HG02798 (cell line): ENCODE measurements at regions not wholly inside any gene's neighbourhood (a gene's known extent, or its start where the extent isn't known, plus 50 kb on each side); places are given as distances from the start of the nearest gene placed in this dataset.

Source experiments
- ATAC-seq: cut with Tn5 transposase; IDR thresholded peaks from one replicate; pipeline ENCODE4 v1.9.1; 2021; ENCODE audit warnings: mild to moderate bottlenecking; ENCODE audit not compliant: unreplicated experiment, poor library complexity

DNA sequence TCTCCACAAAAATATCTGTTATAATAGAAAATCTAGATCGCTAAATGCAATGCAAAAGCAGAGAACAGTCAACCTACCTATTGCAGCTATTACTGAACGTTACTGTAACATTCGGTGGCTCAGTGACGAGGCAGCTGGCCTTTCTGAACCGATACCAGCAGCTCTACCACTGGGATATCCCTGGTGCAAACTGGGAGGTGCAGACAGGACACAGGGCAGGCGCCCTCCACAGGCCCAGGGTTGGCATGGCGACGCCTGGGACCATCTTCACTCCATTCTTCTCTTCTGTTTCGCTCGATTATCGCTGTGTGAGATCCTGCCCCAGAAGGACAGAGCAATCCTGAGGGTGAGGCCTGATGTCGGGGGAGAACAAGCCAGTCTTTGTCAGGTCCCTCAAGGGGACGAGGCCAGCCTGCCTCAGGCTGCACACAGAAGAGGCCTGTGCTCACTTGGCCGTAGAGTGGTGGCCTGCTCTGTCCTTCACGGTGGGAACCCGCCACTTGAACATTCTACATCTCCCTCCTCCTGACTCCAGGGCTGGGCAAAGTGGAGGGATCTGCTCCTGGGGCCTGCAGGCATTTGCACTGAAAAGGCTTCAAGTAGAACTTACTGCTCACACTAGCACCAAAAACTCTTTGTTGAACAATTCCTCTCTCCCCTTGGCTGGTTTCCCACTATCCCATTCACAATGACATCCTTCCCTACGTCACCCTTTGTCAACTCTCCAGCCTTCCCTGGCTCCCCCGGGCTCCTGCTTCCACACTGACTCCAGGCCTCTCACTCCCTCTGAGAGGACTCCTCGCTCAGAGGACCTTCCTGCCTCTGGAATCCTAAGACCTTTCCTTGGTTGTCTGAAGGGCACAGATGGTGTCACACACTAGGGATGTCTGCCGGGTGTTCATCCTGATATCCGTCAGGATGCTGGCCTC, 49.7 kb downstream of the CYRIA start:
- ATAC-seq = no peak

DNA sequence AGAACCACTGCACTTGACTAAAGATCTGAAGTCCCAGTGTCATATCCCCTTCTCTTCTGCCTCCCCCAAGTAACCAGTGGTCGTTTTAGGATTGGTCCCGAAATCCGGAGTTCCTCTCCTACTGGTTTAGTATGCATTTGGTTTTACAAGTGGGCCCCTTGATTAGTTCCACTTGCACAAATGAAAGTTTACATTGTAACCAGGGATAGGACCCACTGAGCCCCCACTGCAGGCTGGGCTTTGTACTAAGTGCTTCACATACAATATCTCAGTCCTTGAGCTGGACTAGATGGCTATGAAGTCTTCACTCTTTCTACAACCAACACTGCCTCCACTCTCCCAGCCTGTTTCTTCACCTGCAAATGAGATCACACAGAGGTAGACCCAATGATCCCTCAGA, 50.4 kb downstream of the CYRIA start:
- no peak for ATAC-seq

DNA sequence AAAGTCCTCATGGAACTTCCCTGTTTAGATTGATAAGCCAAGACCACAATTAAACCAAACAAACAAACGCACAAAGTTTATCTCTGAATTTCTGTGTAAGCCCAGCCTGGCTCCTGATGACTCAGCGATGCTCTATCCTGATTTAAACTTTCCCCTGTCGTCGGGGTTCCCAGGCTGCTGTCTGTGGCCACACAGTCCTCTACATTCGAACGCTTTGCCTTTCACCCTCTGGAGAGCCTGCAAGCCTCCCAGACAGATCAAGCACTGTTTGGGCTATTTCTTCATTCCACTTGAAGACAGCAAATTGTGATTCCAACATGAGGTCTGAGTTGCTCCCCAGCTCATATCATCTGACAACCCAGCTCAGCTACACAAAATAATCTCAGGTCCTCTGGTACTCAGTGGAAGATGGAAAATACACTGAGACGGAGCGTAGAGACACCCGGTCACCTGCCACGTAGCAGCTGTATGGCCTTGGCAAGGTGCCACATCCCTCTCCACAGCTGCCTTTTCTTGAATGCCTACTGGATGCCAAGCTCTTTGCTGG, 51.2 kb downstream of the CYRIA start:
- no peak for ATAC-seq

DNA sequence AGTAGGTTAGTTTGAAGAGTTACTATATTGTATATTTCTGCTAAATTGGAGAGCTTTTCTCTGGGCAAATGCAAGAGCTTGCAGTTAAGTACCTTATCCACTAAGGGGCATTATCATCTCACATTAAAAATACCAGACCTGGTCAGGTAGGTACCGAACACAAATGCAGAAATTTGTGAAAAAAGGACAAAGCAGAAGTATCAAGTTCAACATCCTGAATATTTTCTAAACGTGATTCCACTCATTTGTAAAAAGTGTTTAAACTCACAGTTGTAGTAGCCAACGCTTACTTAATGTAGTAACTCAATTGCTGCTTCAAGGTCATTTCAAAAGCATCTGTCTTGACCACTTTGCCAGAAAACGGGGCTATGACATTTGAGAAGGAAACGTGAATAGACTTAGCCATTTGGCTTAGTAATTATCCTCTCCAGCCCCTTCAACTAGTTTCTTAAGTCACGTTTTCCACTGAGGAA, 52.1 kb downstream of the CYRIA start:
- ATAC-seq = no peak

DNA sequence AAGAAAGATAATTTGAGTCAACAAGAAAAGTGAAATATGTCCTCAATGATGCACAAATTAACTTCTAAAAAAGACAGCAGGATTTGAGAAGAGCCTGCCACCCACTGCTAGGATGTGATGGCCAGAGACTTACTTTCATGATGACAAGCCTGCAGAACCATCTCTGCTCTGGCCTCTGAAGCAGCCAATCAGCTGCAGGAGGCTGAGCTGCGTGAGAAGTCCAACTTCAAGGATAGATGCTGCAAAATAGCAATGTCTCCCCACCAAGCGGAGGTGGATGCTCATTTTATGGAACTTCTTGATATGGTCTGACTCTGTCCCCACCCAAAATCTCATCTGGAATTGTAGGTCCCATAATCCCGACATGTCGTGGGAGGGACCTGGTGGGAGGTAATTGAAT, 53.1 kb downstream of the CYRIA start:
- no peak for ATAC-seq

DNA sequence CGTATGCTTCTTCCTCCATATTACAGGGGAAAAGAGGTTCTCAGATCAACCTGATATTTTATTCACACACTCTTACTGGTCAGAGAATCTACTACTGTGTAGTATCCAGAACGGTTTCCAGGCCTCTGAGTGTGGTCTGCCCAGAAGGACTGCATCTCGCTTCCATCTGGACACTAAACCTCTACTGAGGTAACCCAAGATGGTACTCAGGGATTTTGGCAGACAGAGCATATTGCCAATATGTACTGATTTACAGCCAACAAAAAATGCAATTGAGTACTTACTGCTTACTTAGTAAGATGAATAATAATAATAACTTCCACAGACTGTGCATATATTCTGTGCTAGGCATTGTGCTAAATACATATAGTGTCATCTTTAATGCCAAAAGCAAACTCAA, 55.8 kb downstream of the CYRIA start:
- no peak for ATAC-seq

DNA sequence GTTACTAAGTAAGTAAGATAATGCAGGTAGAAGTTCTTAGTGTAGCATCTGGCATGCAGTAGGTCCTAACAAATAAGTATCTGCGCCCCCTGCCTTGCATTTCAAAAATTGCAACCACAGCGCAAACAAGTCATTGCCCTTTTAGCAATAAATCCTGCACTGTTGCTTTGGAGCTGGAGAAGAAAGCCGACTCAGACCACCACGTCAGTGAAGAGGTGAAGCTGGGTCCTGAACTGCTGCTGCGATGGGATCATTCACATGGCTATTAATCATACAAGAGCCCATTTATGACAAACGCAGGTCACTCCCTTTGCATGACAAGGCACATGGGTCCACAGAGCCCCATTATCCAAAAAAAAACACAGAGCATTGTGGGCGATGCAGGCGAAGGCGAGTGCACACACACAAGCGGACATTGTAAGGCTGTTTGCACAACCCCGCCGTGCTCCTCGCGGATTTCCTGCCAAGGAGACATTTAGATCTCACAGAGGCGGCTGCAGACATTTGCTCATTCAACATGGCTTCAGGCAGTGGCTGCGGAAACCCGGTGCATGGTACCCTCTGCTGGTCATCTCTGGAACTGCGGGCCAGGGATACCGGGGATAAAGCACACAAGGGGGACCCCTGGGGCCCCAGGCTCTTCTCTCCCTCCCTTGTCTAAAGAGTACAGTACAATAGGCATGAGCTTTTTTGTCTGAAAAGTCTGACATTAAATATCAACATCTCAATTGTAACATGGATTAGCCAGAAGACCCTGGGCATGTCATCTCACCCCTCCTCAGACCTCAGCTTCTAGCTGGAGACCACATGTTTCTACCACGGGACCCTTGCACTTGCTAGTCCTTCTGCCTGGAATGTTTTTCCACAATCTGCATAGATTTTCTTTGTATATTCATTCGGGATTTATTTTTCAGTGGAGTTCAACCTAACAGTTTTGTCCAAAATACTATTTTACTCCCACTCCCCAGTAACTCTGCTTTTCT, 56.7 kb downstream of the CYRIA start:
- ATAC-seq = peak; percentile 92

DNA sequence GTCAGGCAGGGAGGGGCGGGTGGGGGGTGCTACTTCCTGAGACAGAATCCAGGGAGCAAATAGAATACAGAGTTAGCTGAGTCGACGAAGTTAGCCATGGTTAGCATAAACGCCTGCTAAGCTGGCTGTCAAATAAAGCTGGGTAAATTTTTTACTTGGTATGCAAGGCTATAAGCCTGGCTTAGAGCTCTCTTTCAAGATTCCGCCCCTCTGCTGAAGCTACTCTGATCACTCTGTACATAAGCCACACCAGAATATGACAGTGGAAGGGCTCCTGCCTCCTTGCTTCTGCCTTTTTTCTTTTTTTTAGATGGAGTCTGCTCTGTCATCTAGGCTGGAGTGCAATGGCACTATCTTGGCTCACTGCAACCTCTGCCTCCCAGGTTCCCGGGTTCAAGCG, 58.3 kb downstream of the CYRIA start:
- ATAC-seq = no peak

DNA sequence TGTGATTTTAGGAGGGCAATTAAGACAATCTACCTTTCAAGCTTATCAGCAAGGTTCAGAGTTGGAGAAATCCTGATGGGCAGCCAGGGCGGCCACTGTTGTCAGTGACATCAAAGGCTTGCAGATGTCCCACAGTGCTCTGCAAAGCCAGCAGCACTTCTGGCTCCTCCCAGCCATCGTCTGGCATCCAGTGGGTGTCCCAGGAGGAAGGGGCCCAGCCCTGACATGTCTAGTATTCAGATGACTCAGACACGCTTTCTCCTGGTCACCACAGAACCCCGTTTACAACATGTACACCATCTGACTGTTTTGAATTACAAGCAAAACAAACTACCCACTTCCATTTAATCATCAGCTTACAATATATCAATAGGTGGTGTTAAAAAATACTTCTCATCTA, 61.4 kb downstream of the CYRIA start:
- ATAC-seq = no peak

DNA sequence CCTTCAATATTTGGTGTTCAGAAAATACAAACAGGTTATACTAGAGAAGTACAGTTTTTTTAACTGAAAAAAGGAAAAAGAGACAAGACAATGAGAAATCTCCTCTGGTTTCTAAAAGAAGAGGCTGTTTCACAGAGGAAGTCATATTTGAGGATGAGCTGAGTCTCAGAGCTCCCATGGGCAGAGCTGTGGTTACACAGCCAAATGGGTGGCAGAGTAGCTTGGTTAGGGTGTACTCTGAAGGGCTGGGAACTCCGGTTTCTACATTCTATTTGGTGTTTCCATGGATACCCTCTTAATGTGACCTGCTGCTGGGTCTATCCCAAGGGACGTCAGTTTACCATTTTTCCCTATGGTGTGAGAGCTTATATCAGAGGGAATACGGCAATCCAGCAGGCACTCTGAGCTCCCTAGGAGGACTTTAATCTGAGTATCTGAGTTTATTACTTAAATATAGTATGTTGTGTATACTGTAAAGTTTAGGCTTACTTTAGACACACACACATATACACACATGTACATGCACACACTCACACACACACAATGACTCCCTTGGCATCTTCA, 74.2 kb downstream of the CYRIA start:
- no peak for ATAC-seq

DNA sequence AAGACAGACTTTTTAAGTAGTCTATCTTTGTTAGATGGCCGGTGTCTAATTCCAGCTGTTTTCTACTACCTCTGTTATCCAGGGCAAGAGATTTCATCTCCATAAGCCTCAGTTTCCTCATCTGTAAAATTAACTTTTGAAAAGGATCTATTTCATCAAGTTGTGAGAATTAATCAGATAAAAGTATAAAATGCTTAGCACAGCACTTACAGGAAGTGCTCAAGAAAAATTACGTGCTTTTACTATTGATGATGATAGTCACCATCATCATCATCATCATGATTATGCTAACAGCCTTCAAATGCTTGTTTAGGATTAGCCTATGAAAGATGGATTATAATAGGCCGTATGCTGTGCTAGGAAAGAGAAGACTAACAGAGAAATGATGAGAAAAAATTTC, 76.2 kb downstream of the CYRIA start:
- no peak for ATAC-seq

DNA sequence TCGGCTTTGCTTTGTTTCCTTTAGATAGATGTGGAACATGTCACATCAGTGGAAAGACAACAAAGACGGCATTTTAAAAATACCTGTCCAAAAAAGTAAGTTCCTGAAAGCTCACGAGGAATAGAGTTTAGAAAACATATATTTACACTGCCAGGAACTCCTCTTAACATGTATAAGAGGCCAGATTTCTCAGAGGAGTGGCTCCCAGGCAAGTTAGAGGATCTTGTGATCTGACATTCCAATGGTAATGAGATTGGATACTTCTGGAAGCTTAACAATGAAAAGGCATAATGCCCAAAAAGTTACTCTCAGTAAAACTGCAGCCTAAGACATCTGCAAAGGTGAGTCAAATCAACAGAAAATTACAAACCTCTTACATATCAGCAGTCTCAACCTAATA, 77.1 kb downstream of the CYRIA start:
- ATAC-seq = no peak

DNA sequence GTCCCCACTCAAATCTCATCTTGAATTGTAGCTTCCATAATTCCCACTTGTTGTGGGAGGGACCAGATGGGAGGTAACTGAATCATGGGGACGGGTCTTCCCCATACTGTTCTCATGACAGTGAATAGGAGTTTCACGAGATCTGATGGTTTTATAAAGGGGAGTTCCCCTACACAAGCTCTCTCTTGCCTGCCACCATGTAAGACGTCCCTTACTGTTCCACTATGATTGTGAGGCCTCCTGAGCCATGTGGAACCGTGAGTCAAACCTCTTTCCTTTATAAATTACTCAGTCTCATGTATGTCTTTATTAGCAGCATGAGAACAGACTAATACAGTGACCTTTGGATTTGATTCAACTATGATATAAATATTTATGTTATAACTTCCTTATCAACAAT, 78.0 kb downstream of the CYRIA start:
- no peak for ATAC-seq

DNA sequence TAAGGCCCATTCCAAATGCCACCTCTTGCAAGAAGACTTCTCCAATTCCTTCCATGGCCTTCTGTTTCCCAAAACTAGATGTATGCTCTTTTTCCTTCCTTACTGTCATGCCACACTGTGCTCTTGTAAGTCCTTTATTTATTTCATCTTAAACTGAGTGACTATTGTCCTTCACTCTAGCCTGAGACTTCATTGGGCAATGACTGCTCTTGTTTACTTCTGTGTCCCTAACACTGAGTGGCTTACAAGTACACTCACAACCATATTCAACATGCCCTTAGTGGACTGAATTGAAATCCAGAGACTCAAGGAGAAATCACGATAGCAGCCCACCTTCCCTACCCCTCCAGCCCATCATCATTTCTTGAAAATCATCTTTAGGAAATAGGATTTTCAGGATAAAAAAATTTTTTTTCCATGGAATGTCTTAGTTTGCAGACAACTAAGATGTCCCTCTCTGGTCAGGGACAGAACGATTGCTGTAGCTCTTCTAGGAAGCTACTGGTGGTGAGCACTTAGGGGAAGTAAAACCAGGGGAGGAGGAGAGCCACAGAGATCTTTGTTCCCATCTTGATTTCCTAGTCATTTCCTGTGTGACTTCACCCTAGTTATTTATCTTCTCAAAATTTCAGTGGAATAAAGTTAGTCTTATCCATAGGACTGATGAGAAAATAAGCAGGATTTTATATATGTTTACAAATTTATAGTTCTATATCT, 80.7 kb downstream of the CYRIA start:
- no peak for ATAC-seq

DNA sequence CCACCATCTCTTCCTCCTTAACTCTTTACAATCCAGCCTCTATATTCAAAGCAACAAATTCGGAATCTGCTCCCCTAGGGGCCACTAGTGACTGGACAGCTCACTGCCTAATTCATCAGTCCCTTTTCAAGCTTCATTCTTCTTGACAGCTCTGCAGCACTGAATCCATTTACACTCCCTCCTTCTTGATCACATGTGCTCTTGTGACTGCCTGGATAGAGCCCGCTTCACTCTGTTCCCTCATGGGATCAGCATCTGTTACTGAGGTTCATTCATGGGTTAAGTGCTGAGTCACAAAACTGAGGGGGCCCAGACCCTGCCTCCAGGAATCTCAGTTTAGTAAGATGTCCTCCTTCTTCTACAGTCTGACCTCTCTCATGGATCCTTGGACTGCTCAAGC, 81.5 kb downstream of the CYRIA start:
- no peak for ATAC-seq

DNA sequence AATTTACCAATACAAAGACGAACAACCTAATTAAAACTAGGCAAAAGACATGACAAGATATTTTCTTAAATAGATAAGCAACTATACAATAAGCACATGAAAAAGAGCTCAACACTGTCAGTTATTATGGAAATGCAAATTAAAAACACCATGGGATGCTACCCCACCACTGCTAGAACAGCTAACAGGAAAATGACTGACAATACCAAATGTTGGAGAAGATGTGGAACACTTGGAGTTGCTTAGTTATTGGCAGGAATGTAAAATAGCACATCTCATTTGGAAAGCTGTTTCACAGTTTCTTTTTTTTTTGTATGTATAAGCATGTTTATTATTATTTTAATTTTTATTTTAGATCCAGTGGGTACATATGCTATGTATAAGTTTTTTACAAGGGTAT, 84.4 kb downstream of the CYRIA start:
- ATAC-seq = no peak

DNA sequence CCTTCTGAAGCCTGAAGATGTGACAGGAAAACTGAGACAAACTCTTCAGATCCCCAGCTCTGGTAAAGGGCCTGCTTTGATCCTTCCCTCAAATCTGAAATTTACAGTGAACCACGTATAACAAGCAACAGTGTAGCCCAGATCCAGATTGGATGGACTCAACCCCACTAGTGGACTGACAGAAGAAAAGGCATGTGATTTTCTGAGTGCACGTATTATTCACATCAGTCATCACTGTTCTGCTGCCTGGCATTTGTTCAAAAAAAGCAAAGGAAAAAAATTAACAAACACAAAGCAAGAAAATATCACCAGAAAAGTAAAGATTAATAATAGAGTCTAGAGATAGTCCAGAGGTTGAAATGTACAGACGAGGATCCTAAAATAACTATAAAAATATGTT, 87.6 kb downstream of the CYRIA start:
- no peak for ATAC-seq

DNA sequence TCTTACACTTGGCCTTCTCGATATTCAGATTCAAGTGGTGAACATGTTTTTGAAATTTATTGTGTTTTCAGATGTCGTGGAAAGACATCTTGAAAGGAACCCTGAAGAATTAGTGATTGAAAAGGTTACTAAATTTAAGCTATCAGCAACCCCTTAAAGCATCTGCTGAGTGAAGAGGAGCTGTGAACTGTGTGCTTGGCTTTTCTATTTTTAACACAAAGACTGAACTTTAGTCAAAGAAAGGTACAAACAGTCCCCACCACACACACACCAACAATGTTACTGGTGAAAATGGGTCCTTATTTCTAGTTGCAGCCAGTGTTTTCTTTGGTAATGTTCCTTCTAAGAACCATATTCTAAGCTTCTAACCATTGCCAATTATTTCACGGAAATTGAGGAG, 95.1 kb downstream of the CYRIA start:
- ATAC-seq = no peak

DNA sequence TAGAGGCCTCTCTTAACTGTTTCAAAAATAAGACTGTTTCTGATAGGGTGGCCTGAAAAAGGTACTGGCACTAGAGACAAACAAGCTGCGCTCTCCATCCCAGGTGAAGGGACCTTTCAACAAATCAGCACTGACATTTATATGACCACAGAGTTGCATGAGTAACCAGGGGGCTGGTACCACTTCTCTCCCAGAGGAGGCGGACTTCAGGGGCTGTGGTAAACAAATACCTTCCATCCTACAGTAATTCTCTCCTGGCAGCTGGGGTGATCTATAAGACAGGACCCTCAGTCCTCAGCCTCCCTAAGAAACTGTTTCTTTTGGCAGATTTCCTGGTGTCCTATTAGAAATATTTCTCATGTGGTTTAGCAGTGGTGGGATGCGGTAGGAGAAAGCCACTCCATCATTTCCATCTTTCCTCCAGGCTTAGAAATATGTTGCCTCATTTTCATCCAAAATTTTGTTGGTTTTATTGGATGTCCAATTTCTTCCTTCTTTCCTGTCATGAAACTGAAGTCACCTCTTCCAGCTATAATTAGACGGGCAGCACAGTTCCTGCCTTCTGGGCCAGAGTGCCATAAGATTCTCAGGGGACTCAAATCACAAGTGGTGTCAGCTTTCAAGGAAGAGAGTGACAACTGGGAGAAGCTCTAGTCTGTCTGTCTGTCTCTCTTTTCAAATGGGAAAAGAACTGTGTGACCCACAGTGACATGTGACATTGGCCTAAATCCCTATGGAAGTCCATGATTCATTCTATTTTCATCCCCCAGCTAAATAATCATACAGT, 96.4 kb downstream of the CYRIA start:
- no peak for ATAC-seq
